SK-N-SH (cell line): ENCODE measurements at regions not wholly inside any gene's neighbourhood (a gene's known extent, or its start where the extent isn't known, plus 50 kb on each side); places are given as distances from the start of the nearest gene placed in this dataset.

ENCODE experiments used
- CTCF ChIA-PET: fragments of 300-600, 350-600 bp; formaldehyde crosslinking; extraction: SDS; loops from one replicate; lab custom pipeline; 2021; lab: Yijun Ruan, JAX
- POLR2A ChIA-PET: fragments of 350-600 bp; sonication (Branson Sonifier 250); formaldehyde crosslinking; extraction: SDS; loops from one replicate; lab custom pipeline; 2020; ENCODE audit warnings: antibody characterized with exemption, inconsistent platforms; lab: Yijun Ruan, JAX
- DNase-seq: peaks from one replicate; pipeline ENCODE4 v3.0.0; 2012
- H2AFZ ChIP-seq: fragments of 200-600 bp; sonication (generic); 2 replicates; pipeline ENCODE4 v1.8.1; 2016; ENCODE audit warnings: antibody characterized with exemption, mild to moderate bottlenecking, low read depth
- H3F3A ChIP-seq: fragments of 200-600 bp; sonication (generic); replicated peaks from 2 replicates; pipeline ENCODE3; 2016; ENCODE audit warnings: antibody characterized with exemption, mild to moderate bottlenecking; ENCODE audit not compliant: insufficient read depth
- H3K27ac ChIP-seq, 2 experiments: fragments of 200-500 bp in 1 of 2; fragments of 200-600 bp in 1 of 2; sonication (Bioruptor generic) in 1 of 2; sonication (generic), shearing (Covaris generic) in 1 of 2; 2 replicates each; pipeline versions ENCODE4 v1.5.1 to v1.6.1; 2014 to 2016; ENCODE audit warnings: low read depth in 2 of 2, inconsistent platforms in 1 of 2, low read length in 1 of 2, mild to moderate bottlenecking in 1 of 2, mixed read lengths in 1 of 2
- H3K27me3 ChIP-seq: fragments of 200-600 bp; sonication (generic), shearing (Covaris generic); 2 replicates; pipeline ENCODE4 v1.6.1; 2016; ENCODE audit warnings: mixed run types; ENCODE audit not compliant: insufficient read depth
- H3K36me3 ChIP-seq, 2 experiments: fragments of 200-500 bp in 1 of 2; fragments of 200-600 bp in 1 of 2; sonication (Bioruptor generic) in 1 of 2; sonication (generic) in 1 of 2; replicated peaks in 1 of 2; 2 replicates each; pipeline versions ENCODE3 to v1.5.1; 2014 to 2016; ENCODE audit warnings: low read length in 1 of 2, mild to moderate bottlenecking in 1 of 2; ENCODE audit not compliant: insufficient read depth in 2 of 2, control insufficient read depth in 1 of 2
- H3K4me1 ChIP-seq, 2 experiments: fragments of 200-500 bp in 1 of 2; fragments of 200-600 bp in 1 of 2; sonication (Bioruptor generic) in 1 of 2; sonication (generic), shearing (Covaris generic) in 1 of 2; 2 replicates each; pipeline versions ENCODE4 v1.5.1 to v1.6.1; 2014 to 2016; ENCODE audit warnings: low read depth in 1 of 2, low read length in 1 of 2, mixed run types in 1 of 2; ENCODE audit not compliant: insufficient read depth in 2 of 2, control insufficient read depth in 1 of 2
- H3K4me2 ChIP-seq: fragments of 200-600 bp; sonication (generic), shearing (Covaris generic); 2 replicates; pipeline ENCODE4 v1.6.1; 2017; ENCODE audit warnings: mixed run types
- H3K4me3 ChIP-seq, 2 experiments: fragments of 200-500 bp in 1 of 2; fragments of 200-600 bp in 1 of 2; sonication (Bioruptor generic) in 1 of 2; sonication (generic), shearing (Covaris generic) in 1 of 2; 2 replicates each; pipeline versions ENCODE4 v1.5.1 to v1.8.1; 2014 to 2016; ENCODE audit warnings: low read depth in 2 of 2, inconsistent platforms in 1 of 2, low read length in 1 of 2, mild to moderate bottlenecking in 1 of 2, mixed read lengths in 1 of 2, moderate library complexity in 1 of 2
- H3K79me2 ChIP-seq: fragments of 200-600 bp; sonication (generic); 2 replicates; pipeline ENCODE4 v1.8.1; 2017; ENCODE audit warnings: mild to moderate bottlenecking; ENCODE audit not compliant: insufficient read depth
- H3K9ac ChIP-seq: fragments of 200-600 bp; sonication (generic); 2 replicates; pipeline ENCODE4 v1.6.1; 2017; ENCODE audit warnings: mixed run types
- H3K9me2 ChIP-seq: fragments of 200-600 bp; sonication (generic); 2 replicates; pipeline ENCODE4 v1.6.1; 2017; ENCODE audit warnings: mixed run types
- H3K9me3 ChIP-seq: fragments of 200-600 bp; sonication (generic); 2 replicates; pipeline ENCODE4 v1.6.1; 2017; ENCODE audit warnings: mixed run types, mild to moderate bottlenecking, moderate library complexity
- H4K20me1 ChIP-seq: fragments of 200-600 bp; sonication (generic); 2 replicates; pipeline ENCODE4 v1.6.1; 2017; ENCODE audit warnings: mild to moderate bottlenecking, mixed run types; ENCODE audit not compliant: insufficient read depth
- ELF1 ChIP-seq: IDR thresholded peaks from 2 replicates; pipeline ENCODE4 v1.4.0; 2012
- EP300 ChIP-seq, 2 experiments: IDR thresholded peaks; 2 replicates each; pipeline versions ENCODE4 v1.4.0 to v1.6.1; 2012; ENCODE audit warnings: borderline replicate concordance in 1 of 2, low read depth in 1 of 2, low read length in 1 of 2
- FOXJ3 ChIP-seq: sonication (generic); formaldehyde crosslinking; IDR thresholded peaks from 2 replicates; pipeline ENCODE4 v1.5.1; 2020; ENCODE audit warnings: mild to moderate bottlenecking, missing genetic modification reagents
- MEF2A ChIP-seq: IDR thresholded peaks from 2 replicates; pipeline ENCODE4 v1.4.0; 2012; ENCODE audit warnings: low read depth, borderline replicate concordance
- NFIC ChIP-seq: IDR thresholded peaks from 2 replicates; pipeline ENCODE4 v1.4.0; 2012; ENCODE audit warnings: borderline replicate concordance
- RAD21 ChIP-seq: IDR thresholded peaks from 2 replicates; pipeline ENCODE4 v1.6.1; 2012; ENCODE audit warnings: mild to moderate bottlenecking, low read length
- SIN3A ChIP-seq: IDR thresholded peaks from 2 replicates; pipeline ENCODE4 v1.6.1; 2012; ENCODE audit warnings: low read depth, mild to moderate bottlenecking, low read length, moderate library complexity, borderline replicate concordance
- SMC3 ChIP-seq: IDR thresholded peaks from 2 replicates; pipeline ENCODE4 v1.6.1; 2012; ENCODE audit warnings: low read depth, low read length, improper control_type of control experiment
- TEAD4 ChIP-seq: IDR thresholded peaks from 2 replicates; pipeline ENCODE4 v1.4.0; 2012; ENCODE audit warnings: mild to moderate bottlenecking, borderline replicate concordance; ENCODE audit not compliant: insufficient read depth
- WGBS: methylation state at CpG from one replicate; pipeline ENCODE4 v1.1.6; 2017; ENCODE audit warnings: low lambda C conversion rate; 5-methylcytosine and 5-hydroxymethylcytosine counted together
- TF ChIP-seq, protein P1 (sequence below): IDR thresholded peaks from 2 replicates; pipeline ENCODE4 v1.6.1; 2012; ENCODE audit warnings: mild to moderate bottlenecking, low read depth, low read length, moderate library complexity
- TF ChIP-seq, protein P2 (sequence below): IDR thresholded peaks from 2 replicates; pipeline ENCODE4 v1.4.0; 2012; ENCODE audit warnings: low read depth
- TF ChIP-seq, protein P3 (sequence below): fragments of 150-350 bp; IDR thresholded peaks from 2 replicates; pipeline ENCODE4 v1.6.1; 2016; ENCODE audit warnings: mild to moderate bottlenecking, low read depth, low read length
- TF ChIP-seq, protein P4 (sequence below): fragments of 200-600 bp; sonication (generic); IDR thresholded peaks from 2 replicates; pipeline ENCODE4 v1.6.1; 2017; ENCODE audit warnings: antibody characterized with exemption, mild to moderate bottlenecking, moderate library complexity
- TF ChIP-seq, protein P5 (sequence below): fragments of 150-350 bp; IDR thresholded peaks from 2 replicates; pipeline ENCODE4 v1.6.1; 2017; ENCODE audit warnings: antibody characterized with exemption, low read length, low read depth, borderline replicate concordance

DNA sequence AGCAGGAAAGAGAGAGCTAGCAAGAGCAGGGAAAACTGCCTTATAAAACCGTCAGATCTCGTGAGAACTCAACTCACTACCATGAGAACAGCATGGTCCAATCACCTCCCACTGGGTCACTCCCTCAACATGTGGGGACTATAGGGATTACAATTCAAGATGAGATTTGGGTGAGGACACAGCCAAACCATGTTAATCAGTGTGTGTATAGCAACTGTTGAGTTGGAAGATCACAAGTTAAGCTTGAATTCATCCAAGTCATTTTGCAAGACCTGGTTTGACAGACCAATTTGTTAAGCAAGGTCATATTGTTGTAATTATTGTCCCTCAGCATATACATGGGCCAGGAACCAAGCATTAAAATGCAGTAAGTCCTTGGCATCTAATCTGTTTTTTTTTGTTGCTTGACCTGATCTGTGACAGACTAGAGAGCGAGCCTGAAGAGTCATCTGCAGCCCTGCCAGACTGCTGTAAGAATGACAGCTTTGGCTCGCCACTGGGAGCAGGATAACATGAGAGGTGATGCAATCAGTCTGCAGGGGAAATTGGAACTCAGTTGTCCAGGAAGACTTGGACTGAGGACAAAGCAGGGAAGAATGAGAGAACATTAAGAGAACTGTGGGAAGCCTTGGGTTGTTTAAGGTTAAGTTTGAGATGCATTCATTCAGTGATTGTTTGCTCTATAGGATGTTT lies 297.6 kb upstream of the SEL1L start:
- no peaks in the 10 kb centered on the region for H3K9me3 ChIP-seq
- H3K4me2 ChIP-seq: no peak overlapping the region
- POLR2A ChIA-PET: no interaction called here
- CTCF ChIA-PET: no interaction called here
- no peaks in the 10 kb centered on the region for H3K9me2 ChIP-seq
- WGBS: 0% methylated on average over 4 of the region's 4 CpGs
- no peak overlapping the region for H3K27ac ChIP-seq
- no peak overlapping the region for H3K4me3 ChIP-seq
- H3K4me1 ChIP-seq: no peaks in the 10 kb centered on the region
- H3F3A ChIP-seq: no peaks in the 10 kb centered on the region
- TF ChIP-seq TEAD4 (no peak), SIN3A (no peak), RAD21 (no peak)
- TF ChIP-seq, protein P1, sequence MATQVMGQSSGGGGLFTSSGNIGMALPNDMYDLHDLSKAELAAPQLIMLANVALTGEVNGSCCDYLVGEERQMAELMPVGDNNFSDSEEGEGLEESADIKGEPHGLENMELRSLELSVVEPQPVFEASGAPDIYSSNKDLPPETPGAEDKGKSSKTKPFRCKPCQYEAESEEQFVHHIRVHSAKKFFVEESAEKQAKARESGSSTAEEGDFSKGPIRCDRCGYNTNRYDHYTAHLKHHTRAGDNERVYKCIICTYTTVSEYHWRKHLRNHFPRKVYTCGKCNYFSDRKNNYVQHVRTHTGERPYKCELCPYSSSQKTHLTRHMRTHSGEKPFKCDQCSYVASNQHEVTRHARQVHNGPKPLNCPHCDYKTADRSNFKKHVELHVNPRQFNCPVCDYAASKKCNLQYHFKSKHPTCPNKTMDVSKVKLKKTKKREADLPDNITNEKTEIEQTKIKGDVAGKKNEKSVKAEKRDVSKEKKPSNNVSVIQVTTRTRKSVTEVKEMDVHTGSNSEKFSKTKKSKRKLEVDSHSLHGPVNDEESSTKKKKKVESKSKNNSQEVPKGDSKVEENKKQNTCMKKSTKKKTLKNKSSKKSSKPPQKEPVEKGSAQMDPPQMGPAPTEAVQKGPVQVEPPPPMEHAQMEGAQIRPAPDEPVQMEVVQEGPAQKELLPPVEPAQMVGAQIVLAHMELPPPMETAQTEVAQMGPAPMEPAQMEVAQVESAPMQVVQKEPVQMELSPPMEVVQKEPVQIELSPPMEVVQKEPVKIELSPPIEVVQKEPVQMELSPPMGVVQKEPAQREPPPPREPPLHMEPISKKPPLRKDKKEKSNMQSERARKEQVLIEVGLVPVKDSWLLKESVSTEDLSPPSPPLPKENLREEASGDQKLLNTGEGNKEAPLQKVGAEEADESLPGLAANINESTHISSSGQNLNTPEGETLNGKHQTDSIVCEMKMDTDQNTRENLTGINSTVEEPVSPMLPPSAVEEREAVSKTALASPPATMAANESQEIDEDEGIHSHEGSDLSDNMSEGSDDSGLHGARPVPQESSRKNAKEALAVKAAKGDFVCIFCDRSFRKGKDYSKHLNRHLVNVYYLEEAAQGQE: no peak
- TF ChIP-seq, protein P2, sequence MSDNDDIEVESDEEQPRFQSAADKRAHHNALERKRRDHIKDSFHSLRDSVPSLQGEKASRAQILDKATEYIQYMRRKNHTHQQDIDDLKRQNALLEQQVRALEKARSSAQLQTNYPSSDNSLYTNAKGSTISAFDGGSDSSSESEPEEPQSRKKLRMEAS: no peak
- H3K36me3 ChIP-seq: no peaks in the 10 kb centered on the region
- H2AFZ ChIP-seq: no peak overlapping the region
- DNase-seq: no peak
- H3K27me3 ChIP-seq: no peaks in the 10 kb centered on the region
- H3K79me2 ChIP-seq: no peaks in the 10 kb centered on the region
- H3K9ac ChIP-seq: no peak overlapping the region
- no peaks in the 10 kb centered on the region for H4K20me1 ChIP-seq

DNA sequence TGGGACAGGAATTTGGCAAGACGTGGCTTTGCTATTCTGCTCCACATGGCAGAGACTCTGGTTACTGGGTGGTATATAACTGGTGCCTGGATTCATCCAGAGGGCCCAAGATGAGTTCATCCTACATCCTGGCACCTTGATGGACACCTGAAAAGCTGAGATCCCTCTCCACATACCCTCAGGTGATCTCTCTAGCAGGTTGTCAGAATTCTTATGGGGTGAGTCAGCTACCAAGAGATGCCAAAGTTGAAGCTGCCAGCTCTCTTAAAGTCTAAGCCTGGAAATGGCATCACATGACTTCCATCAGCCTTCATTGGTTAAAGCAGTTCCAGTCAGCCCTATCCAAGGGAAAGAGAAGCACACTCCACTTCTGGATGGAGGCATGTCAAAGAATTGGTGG lies 300.7 kb upstream of the SEL1L start:
- no peaks in the 10 kb centered on the region for H3K9me3 ChIP-seq
- no peak overlapping the region for H3K27ac ChIP-seq
- H3K27me3 ChIP-seq: no peaks in the 10 kb centered on the region
- 0% methylated on average over 1 of the region's 1 CpG for WGBS
- no peaks in the 10 kb centered on the region for H3K4me1 ChIP-seq
- ChIA-PET POLR2A (no interaction called here), CTCF (no interaction called here)
- H3K4me2 ChIP-seq: no peak overlapping the region
- H3K79me2 ChIP-seq: no peaks in the 10 kb centered on the region
- H2AFZ ChIP-seq: no peak overlapping the region
- H3F3A ChIP-seq: no peaks in the 10 kb centered on the region
- H3K36me3 ChIP-seq: no peaks in the 10 kb centered on the region
- no peak for DNase-seq
- H4K20me1 ChIP-seq: no peaks in the 10 kb centered on the region
- H3K9me2 ChIP-seq: no peaks in the 10 kb centered on the region
- H3K9ac ChIP-seq: no peak overlapping the region
- H3K4me3 ChIP-seq: no peak overlapping the region
- TF ChIP-seq, protein P3, sequence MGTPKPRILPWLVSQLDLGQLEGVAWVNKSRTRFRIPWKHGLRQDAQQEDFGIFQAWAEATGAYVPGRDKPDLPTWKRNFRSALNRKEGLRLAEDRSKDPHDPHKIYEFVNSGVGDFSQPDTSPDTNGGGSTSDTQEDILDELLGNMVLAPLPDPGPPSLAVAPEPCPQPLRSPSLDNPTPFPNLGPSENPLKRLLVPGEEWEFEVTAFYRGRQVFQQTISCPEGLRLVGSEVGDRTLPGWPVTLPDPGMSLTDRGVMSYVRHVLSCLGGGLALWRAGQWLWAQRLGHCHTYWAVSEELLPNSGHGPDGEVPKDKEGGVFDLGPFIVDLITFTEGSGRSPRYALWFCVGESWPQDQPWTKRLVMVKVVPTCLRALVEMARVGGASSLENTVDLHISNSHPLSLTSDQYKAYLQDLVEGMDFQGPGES: no peak
- no peak for TF ChIP-seq TEAD4
- TF ChIP-seq EP300 (IDR thresholded peaks at IDR 0.05; ENCODE audit: borderline replicate concordance in 1 of 2, low read depth in 1 of 2, low read length in 1 of 2): no peak
- TF ChIP-seq, protein P4, sequence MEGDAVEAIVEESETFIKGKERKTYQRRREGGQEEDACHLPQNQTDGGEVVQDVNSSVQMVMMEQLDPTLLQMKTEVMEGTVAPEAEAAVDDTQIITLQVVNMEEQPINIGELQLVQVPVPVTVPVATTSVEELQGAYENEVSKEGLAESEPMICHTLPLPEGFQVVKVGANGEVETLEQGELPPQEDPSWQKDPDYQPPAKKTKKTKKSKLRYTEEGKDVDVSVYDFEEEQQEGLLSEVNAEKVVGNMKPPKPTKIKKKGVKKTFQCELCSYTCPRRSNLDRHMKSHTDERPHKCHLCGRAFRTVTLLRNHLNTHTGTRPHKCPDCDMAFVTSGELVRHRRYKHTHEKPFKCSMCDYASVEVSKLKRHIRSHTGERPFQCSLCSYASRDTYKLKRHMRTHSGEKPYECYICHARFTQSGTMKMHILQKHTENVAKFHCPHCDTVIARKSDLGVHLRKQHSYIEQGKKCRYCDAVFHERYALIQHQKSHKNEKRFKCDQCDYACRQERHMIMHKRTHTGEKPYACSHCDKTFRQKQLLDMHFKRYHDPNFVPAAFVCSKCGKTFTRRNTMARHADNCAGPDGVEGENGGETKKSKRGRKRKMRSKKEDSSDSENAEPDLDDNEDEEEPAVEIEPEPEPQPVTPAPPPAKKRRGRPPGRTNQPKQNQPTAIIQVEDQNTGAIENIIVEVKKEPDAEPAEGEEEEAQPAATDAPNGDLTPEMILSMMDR: no peak
- TF ChIP-seq SMC3: no peak
- TF ChIP-seq MEF2A: no peak
- TF ChIP-seq FOXJ3 (CRISPR knock-in tag): no peak
- no peak for TF ChIP-seq ELF1
- TF ChIP-seq, protein P5, sequence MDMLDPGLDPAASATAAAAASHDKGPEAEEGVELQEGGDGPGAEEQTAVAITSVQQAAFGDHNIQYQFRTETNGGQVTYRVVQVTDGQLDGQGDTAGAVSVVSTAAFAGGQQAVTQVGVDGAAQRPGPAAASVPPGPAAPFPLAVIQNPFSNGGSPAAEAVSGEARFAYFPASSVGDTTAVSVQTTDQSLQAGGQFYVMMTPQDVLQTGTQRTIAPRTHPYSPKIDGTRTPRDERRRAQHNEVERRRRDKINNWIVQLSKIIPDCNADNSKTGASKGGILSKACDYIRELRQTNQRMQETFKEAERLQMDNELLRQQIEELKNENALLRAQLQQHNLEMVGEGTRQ: no peak
- TF ChIP-seq NFIC: no peak
- TF ChIP-seq, protein P1: no peak
